SU-DHL-6 (cell line): ENCODE measurements at regions not wholly inside any gene's neighbourhood (a gene's known extent, or its start where the extent isn't known, plus 50 kb on each side); places are given as distances from the start of the nearest gene placed in this dataset.

ENCODE experiments used
- H2AFZ ChIP-seq: fragments of 200-600 bp; sonication (generic); 2 replicates; pipeline ENCODE4 v1.6.1; 2014; ENCODE audit warnings: low read depth, mild to moderate bottlenecking, moderate library complexity, mixed read lengths, antibody characterized with exemption, low read length; ENCODE audit not compliant: severe bottlenecking
- H3F3A ChIP-seq: fragments of 200-600 bp; shearing (Covaris generic); 2 replicates; pipeline ENCODE4 v1.6.0; 2016; ENCODE audit warnings: antibody characterized with exemption, mild to moderate bottlenecking; ENCODE audit not compliant: insufficient read depth
- H3K27ac ChIP-seq: fragments of 200-600 bp; sonication (generic); 2 replicates; pipeline ENCODE4 v1.5.1; 2016; ENCODE audit warnings: low read depth, mild to moderate bottlenecking, low read length, moderate library complexity, mixed read lengths
- H3K27me3 ChIP-seq: fragments of 200-600 bp; sonication (generic), shearing (Covaris generic); 2 replicates; pipeline ENCODE4 v1.6.0; 2014; ENCODE audit warnings: mild to moderate bottlenecking, low read length
- H3K36me3 ChIP-seq: fragments of 200-600 bp; sonication (generic); 2 replicates; pipeline ENCODE4 v1.6.1; 2014; ENCODE audit warnings: mild to moderate bottlenecking, low read length, mixed read lengths
- H3K4me2 ChIP-seq: fragments of 300-600, 200-600 bp; shearing (Covaris generic), sonication (generic); 2 replicates; pipeline ENCODE4 v1.6.0; 2014; ENCODE audit warnings: low read length, low read depth, mild to moderate bottlenecking; ENCODE audit not compliant: poor library complexity, severe bottlenecking
- H3K4me3 ChIP-seq: fragments of 200-600 bp; sonication (generic); 2 replicates; pipeline ENCODE4 v1.5.1; 2014; ENCODE audit warnings: antibody characterized with exemption, low read length, mild to moderate bottlenecking, mixed read lengths; ENCODE audit not compliant: insufficient read depth, poor library complexity, severe bottlenecking
- H3K79me2 ChIP-seq: fragments of 200-600 bp; sonication (generic); 2 replicates; pipeline ENCODE4 v1.6.1; 2014; ENCODE audit warnings: mild to moderate bottlenecking, low read length, moderate library complexity; ENCODE audit not compliant: insufficient read depth
- H3K9ac ChIP-seq: fragments of 200-600 bp; sonication (generic); 2 replicates; pipeline ENCODE4 v1.7.0; 2014; ENCODE audit warnings: mild to moderate bottlenecking, low read length
- H3K9me2 ChIP-seq: fragments of 200-600 bp; sonication (generic); replicated peaks from 2 replicates; pipeline ENCODE4 v1.6.1; 2014; ENCODE audit warnings: low read length; ENCODE audit not compliant: insufficient read depth
- H3K9me3 ChIP-seq: fragments of 200-600 bp; sonication (generic); 2 replicates; pipeline ENCODE4 v1.6.1; 2014; ENCODE audit warnings: low read length, mixed read lengths; ENCODE audit not compliant: insufficient read depth
- H4K20me1 ChIP-seq: fragments of 200-600 bp; sonication (generic); 2 replicates; pipeline ENCODE4 v1.6.1; 2014; ENCODE audit warnings: low read depth, mild to moderate bottlenecking, antibody characterized with exemption, low read length, moderate library complexity, mixed read lengths
- EZH2phosphoT487 ChIP-seq: fragments of 200-600 bp; sonication (generic), shearing (Covaris generic); conservative IDR thresholded peaks from 2 replicates; pipeline ENCODE4 v1.6.1; 2018; ENCODE audit warnings: mild to moderate bottlenecking, antibody characterized with exemption, low read length, moderate library complexity, mixed read lengths
- TF ChIP-seq, protein P1 (sequence below): fragments of 200-600 bp; sonication (generic); IDR thresholded peaks from one replicate; pipeline ENCODE4 v1.5.1; 2017; ENCODE audit warnings: antibody characterized with exemption, mild to moderate bottlenecking, low read length, moderate library complexity; ENCODE audit not compliant: insufficient read depth, poor library complexity, severe bottlenecking

DNA sequence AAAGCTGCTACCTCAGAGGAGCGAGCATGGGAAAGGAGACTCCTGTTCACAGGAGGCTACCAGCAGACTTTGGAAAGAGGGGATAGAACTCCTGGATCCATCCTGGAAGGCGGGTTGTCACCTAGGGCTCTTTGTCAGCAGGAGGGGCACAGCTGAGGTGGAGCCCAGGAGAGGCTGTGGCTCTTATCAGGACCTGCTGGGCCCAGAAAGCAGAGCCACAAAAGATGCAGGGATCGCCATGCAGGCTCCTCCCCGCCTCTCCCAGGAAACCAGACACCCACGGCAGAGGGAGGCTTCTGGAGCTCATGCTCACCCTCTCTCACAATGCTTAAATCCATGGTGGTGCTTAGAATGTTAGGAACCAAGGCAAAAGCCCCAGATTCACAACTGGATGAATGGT, 994.2 kb downstream of the UQCRFS1 start:
- Histone ChIP-seq H3K36me3 (no peaks in the 10 kb centered on the region), H2AFZ (no peak overlapping the region), H3K9me2 (no peaks in the 10 kb centered on the region), H3K27me3 (0 out of 2 replicates have a peak, but pooled peaks cover 2% of the 10 kb centered on the region), H3K9ac (no peak overlapping the region), H4K20me1 (no peaks in the 10 kb centered on the region), H3K4me3 (no peak overlapping the region), H3K4me2 (no peak overlapping the region), H3K79me2 (no peaks in the 10 kb centered on the region), H3K27ac (no peak overlapping the region), H3K9me3 (no peaks in the 10 kb centered on the region), H3F3A (no peaks in the 10 kb centered on the region)
- no peak for TF ChIP-seq EZH2phosphoT487
- TF ChIP-seq, protein P1, sequence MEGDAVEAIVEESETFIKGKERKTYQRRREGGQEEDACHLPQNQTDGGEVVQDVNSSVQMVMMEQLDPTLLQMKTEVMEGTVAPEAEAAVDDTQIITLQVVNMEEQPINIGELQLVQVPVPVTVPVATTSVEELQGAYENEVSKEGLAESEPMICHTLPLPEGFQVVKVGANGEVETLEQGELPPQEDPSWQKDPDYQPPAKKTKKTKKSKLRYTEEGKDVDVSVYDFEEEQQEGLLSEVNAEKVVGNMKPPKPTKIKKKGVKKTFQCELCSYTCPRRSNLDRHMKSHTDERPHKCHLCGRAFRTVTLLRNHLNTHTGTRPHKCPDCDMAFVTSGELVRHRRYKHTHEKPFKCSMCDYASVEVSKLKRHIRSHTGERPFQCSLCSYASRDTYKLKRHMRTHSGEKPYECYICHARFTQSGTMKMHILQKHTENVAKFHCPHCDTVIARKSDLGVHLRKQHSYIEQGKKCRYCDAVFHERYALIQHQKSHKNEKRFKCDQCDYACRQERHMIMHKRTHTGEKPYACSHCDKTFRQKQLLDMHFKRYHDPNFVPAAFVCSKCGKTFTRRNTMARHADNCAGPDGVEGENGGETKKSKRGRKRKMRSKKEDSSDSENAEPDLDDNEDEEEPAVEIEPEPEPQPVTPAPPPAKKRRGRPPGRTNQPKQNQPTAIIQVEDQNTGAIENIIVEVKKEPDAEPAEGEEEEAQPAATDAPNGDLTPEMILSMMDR = no peak

DNA sequence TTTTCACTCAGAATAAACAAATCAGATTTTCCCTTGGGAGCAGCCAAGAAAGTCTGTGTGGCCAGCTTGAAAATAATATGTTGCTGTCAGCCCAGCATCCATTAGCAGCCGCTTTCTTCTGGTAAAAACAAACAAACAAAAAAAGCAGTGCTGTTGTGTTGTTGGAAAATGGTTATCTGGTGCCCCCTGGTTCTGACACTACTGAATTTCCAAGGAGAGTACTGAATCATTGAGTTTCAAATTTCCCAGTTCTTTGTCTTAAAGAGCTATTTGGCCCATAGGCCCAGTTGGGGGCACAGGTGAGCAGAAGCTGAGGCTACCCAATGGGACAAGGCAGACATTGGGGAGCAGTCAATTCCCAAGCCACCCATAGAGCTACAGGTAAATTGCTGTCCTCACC, 995.9 kb downstream of the UQCRFS1 start:
- no peak for TF ChIP-seq EZH2phosphoT487
- TF ChIP-seq, protein P1 = no peak
- no peak overlapping the region for H3K4me2 ChIP-seq
- no peaks in the 10 kb centered on the region for H3K9me2 ChIP-seq
- no peak overlapping the region for H3K4me3 ChIP-seq
- no peaks in the 10 kb centered on the region for H3F3A ChIP-seq
- no peak overlapping the region for H2AFZ ChIP-seq
- H3K9me3 ChIP-seq = no peaks in the 10 kb centered on the region
- no peak overlapping the region for H3K9ac ChIP-seq
- H3K27me3 ChIP-seq = 0 out of 2 replicates have a peak, but pooled peaks cover 2% of the 10 kb centered on the region
- H4K20me1 ChIP-seq = no peaks in the 10 kb centered on the region
- H3K79me2 ChIP-seq = no peaks in the 10 kb centered on the region
- no peaks in the 10 kb centered on the region for H3K36me3 ChIP-seq
- no peak overlapping the region for H3K27ac ChIP-seq

GRCh38 chr19:28213470-28214082, 999.4 kb downstream of the UQCRFS1 start:
- H3K9me3 ChIP-seq = no peaks in the 10 kb centered on the region
- H3K36me3 ChIP-seq = no peaks in the 10 kb centered on the region
- TF ChIP-seq, protein P1 = no peak
- TF ChIP-seq EZH2phosphoT487 = no peak
- H3K9me2 ChIP-seq = no peaks in the 10 kb centered on the region
- H3K9ac ChIP-seq = no peak overlapping the region
- H2AFZ ChIP-seq = no peak overlapping the region
- H3K27me3 ChIP-seq = 0 out of 2 replicates have a peak, but pooled peaks cover 2% of the 10 kb centered on the region
- H4K20me1 ChIP-seq = no peaks in the 10 kb centered on the region
- H3K27ac ChIP-seq = no peak overlapping the region
- H3K4me3 ChIP-seq = no peak overlapping the region
- H3K4me2 ChIP-seq = no peak overlapping the region
- no peaks in the 10 kb centered on the region for H3K79me2 ChIP-seq
- H3F3A ChIP-seq = no peaks in the 10 kb centered on the region
